ENCODE measurements at regions not wholly inside any gene's neighbourhood (a gene's known extent, or its start where the extent isn't known, plus 50 kb on each side); places are given as distances from the start of the nearest gene placed in this dataset.

DNA sequence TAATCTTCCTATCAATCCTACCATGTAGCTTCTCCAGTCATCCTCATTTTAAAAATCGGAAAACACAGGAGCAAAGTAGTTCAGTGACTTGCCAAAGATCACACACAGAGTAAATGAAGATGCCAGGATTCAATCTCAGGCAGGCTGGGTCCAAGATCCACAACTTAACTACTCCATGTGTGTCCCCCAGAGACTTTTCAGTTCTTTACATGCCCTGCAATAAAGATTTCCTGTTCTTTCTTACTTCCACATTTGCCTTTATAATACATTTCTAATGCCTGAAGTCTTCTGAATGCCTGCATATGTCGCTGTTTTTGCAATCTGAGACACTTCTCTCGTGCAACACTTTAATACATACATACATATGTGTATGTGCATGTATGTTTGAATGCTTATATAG lies 121.7 kb upstream of the MARCKS start:
- Mint-ChIP-seq H3K4me1 (peaks cover 7% of the 10 kb centered on the region), H3K27ac (no peak overlapping the region), H3K9me3 (no peaks in the 10 kb centered on the region), H3K36me3 (ENCODE audit: low read depth) (no peaks in the 10 kb centered on the region), H3K27me3 (peaks cover 5% of the 10 kb centered on the region), H3K4me3 (no peak overlapping the region)
- ATAC-seq (no peak), DNase-seq (no peak)

DNA sequence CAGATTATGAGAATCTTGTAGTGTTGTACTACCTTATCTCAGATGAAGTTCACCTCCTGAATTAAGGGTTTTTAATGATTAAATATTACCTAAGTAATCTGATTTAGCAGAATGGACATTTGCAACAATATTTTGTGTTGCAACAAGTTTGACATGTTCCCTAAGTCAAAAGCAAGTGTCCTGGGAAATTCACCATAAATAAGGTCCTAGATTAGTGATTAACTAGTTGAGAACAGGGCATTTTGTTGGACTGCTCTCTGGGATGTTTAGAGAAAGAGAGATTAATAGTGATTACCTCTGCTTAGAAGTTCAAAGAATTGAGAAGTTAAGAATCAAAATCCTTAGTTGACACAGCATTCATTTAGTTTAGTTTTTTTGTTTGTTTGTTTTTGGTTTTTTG lies 120.2 kb upstream of the MARCKS start:
- Mint-ChIP-seq H3K27me3 (peaks cover 3% of the 10 kb centered on the region), H3K9me3 (no peaks in the 10 kb centered on the region), H3K27ac (no peak overlapping the region), H3K4me3 (no peak overlapping the region), H3K36me3 (ENCODE audit: low read depth) (no peaks in the 10 kb centered on the region), H3K4me1 (peaks cover 7% of the 10 kb centered on the region)
- ATAC-seq (no peak), DNase-seq (no peak)

DNA sequence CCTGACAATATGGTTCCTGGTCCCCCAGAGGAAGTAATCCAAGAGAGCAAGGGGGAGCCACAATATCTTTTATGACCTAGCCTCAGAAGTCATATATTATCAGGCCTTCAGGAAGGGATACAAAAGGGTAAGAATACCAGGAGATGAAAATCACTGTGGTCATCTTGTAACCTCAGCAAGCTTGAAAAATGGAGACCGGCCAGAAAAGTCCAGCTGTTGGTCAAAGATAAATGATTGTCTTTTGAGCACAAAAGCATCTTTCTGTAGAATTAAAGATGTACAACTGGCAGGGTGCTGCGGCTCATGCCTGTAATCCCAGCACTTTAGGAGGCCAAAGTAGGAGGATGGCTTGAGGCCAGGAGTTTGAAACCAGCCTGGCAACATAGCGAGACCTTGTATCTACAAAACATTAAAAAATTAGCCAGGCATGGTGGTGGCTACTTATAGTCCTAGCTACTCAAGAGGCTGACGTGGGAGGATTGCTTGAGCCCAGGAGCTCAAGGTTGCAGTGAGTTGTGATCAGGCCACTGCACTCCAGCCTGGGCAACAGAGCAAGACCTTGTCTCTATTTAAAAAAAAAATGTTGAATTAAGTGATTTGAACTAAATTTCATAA lies 118.0 kb upstream of the MARCKS start:
- H3K27me3 Mint-ChIP-seq, result peaks cover 3% of the 10 kb centered on the region
- H3K4me1 Mint-ChIP-seq, result peaks cover 7% of the 10 kb centered on the region
- H3K4me3 Mint-ChIP-seq, result no peak overlapping the region
- no peaks in the 10 kb centered on the region for H3K36me3 Mint-ChIP-seq (ENCODE audit: low read depth)
- H3K9me3 Mint-ChIP-seq, result no peaks in the 10 kb centered on the region
- H3K27ac Mint-ChIP-seq, result no peak overlapping the region
- DNase-seq (no peak), ATAC-seq (no peak)

DNA sequence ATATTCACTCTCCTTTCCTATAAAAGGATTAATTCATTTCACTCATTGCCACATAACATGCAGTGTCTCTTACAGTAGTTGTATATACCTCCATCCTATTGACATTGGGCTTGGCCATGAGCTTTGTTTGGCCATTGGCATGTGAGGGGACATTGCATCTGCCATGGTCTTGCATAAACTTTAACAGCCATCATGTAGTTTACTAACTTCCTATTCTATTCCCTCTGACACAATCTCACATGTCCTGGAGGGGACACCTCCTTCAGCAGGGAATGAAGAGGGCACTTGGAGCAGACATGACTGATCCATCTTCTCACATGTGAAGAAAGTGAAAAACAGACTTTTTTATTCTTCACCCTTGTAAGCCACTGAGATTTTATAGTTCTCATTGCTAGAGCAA lies 115.5 kb upstream of the MARCKS start:
- no peak overlapping the region for H3K4me3 Mint-ChIP-seq
- ATAC-seq (no peak), DNase-seq (no peak)
- no peaks in the 10 kb centered on the region for H3K36me3 Mint-ChIP-seq (ENCODE audit: low read depth)
- H3K27ac Mint-ChIP-seq, result no peak overlapping the region
- no peaks in the 10 kb centered on the region for H3K9me3 Mint-ChIP-seq
- H3K27me3 Mint-ChIP-seq, result peaks cover 3% of the 10 kb centered on the region
- no peaks in the 10 kb centered on the region for H3K4me1 Mint-ChIP-seq

DNA sequence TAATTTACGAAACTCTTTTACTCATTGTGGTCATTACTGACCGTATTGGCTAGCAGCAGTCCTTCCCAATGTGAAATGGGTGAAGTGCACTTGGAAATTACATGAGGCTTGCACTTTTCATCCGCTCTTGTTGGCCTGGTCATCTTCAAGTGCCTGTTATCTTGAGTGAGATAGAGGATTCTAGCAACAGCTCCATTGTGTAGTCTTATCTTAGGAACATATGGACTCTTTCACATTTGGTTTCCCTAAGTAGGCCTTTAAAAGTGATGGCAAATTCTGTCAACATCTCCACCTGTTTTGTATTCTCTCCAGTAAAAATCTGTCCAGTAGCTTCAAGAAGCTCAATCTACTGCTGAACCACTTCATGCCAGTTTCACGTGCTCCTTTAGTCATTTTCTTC lies 114.8 kb upstream of the MARCKS start:
- Mint-ChIP-seq H3K27ac (no peak overlapping the region), H3K4me1 (no peaks in the 10 kb centered on the region)
- no peak for ATAC-seq

DNA sequence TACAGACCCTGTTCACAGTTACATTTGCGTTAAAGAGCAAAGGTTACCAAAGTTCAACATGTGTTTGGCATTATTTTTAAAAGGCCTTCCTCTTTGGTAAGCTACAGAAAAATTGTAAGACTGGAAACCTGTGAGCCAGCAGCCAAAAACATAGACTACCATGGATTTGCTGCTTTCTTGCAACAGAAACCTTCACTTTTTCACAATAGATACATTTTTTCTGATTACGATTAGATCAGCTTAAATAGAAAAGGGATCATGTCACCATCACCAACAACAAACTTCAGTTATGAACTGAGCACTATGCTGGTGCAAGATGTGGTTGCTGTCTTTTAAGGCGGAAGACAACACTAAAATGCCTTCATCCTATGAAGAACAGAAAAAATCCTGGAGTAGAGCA lies 112.3 kb upstream of the MARCKS start:
- H3K4me1 Mint-ChIP-seq, result no peaks in the 10 kb centered on the region
- H3K36me3 Mint-ChIP-seq (ENCODE audit: low read depth), result no peaks in the 10 kb centered on the region
- DNase-seq (no peak), ATAC-seq (no peak)
- no peaks in the 10 kb centered on the region for H3K27me3 Mint-ChIP-seq
- H3K9me3 Mint-ChIP-seq, result no peaks in the 10 kb centered on the region
- no peak overlapping the region for H3K4me3 Mint-ChIP-seq
- no peak overlapping the region for H3K27ac Mint-ChIP-seq

More for the DNA sequence above, 114.8 kb upstream of the MARCKS start:
- DNase-seq, result no peak
- H3K9me3 Mint-ChIP-seq, result no peaks in the 10 kb centered on the region
- no peak overlapping the region for H3K4me3 Mint-ChIP-seq
- H3K27me3 Mint-ChIP-seq, result peaks cover 3% of the 10 kb centered on the region
- no peaks in the 10 kb centered on the region for H3K36me3 Mint-ChIP-seq (ENCODE audit: low read depth)

DNA sequence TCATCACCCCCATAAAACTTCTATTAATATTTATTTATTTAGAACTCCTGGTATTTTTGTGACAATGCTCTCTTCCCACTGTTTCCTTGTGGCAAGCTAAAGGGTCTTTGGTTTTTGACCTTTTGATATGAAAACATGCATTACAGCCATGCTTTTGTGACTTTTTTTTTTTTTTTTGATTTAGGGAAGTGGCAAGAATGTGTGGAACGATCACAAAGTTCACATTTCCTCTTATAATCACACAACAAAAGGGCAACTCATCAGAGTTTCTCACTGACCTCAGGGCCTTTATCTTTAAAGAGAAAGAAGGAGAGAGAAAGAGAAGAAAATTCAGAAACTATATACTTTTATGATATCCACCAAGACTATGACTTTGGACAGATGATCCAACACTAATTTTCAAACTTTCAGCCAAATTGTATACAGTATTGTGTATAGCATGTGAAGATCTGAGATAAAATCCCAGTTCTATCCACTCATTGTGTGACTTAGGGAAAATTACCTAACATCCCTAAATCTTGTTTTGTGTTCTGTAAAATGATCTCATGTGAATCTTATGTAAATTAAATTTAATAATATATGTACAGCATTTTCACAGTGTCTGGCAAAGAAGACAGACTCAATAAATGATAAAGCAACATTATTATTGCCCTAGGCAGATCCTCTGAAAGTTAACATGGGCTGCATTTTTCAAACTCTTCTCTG lies 106.8 kb upstream of the MARCKS start:
- H3K27ac Mint-ChIP-seq, result no peak overlapping the region
- H3K4me3 Mint-ChIP-seq, result no peak overlapping the region
- no peaks in the 10 kb centered on the region for H3K36me3 Mint-ChIP-seq (ENCODE audit: low read depth)
- H3K9me3 Mint-ChIP-seq, result no peaks in the 10 kb centered on the region
- ATAC-seq, result no peak
- no peak for DNase-seq
- H3K27me3 Mint-ChIP-seq, result no peaks in the 10 kb centered on the region
- H3K4me1 Mint-ChIP-seq, result no peaks in the 10 kb centered on the region

DNA sequence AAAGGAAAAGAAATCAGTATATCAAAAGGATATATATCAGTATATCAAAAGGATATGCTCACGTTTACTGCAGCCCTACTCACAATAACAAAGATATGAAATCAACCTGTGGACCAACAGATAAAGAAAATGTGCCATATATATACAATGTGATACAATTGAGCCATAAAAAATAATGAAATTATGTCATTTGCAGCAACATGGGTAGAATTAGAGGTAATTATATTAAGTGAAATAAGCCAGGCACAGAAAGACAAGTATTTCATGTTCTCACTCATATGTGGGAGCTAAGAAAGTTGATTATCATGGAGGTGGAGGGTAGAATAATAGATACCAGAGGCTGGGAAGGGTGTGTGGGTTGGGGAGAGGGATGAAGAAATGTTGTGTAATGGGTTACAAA lies 102.9 kb upstream of the MARCKS start:
- Mint-ChIP-seq H3K27me3 (no peaks in the 10 kb centered on the region), H3K4me3 (no peak overlapping the region), H3K27ac (no peak overlapping the region), H3K4me1 (no peaks in the 10 kb centered on the region), H3K36me3 (ENCODE audit: low read depth) (no peaks in the 10 kb centered on the region), H3K9me3 (no peaks in the 10 kb centered on the region)
- DNase-seq, result no peak
- ATAC-seq, result no peak

DNA sequence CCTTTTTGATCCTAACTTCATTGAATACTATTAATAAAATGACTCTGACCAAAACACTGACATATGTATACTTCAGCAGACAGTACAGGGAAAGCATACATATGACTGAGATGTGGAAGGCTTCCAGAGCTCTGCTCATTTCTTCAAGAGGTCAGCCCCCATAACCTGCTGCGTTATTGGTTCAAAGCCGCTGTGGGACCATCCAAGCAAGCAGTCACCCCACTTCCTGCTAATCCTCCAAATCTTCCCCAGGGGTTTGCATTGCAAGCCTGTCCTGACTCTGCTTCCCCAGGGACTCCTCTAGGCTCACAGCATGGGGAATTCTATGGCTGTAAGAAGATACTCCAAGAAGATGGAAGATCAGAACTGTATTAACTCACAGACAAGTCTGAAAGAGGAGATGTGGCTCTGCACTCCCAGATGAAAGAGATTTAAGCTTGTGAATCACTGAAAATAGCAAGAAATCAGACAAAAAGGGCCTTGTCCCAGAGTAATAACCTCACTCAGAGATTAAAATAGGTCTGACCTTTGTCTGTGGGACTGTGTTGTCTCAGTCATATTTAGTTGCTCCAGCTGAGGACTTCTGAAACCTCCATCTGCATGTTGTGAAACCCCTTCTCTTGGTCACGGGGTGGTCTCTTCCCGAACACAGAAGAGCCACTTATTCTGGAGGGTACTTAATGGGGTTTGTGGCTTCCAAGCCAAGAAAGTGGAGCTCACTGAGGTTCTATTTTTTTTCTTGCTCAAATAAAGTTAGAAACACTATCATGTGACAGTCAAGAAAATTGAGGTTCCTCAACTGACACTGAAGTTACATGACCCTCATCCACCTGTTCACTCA lies 101.5 kb upstream of the MARCKS start:
- ATAC-seq (no peak), DNase-seq (no peak)
- Mint-ChIP-seq H3K9me3 (no peaks in the 10 kb centered on the region), H3K4me3 (no peak overlapping the region), H3K27me3 (no peaks in the 10 kb centered on the region), H3K4me1 (no peaks in the 10 kb centered on the region), H3K27ac (no peak overlapping the region), H3K36me3 (ENCODE audit: low read depth) (no peaks in the 10 kb centered on the region)

DNA sequence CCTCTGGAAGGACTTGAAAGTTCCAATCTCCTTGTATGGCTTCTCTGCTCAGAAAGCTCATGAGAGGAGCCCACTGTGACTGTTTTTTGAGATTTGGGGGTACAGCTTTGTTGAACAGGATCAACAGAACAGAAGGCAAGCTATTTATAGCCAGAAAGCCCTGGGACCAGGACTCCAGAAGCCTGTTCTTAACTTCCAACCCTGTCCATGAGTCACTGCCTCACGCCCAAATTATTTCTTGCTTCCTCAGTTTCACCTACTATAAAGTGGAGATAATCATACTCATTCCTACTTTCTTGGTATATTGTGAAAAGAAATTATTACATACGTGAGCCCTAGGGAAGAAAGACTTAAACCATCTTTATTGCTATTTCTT lies 100.9 kb upstream of the MARCKS start:
- Mint-ChIP-seq H3K27me3 (no peaks in the 10 kb centered on the region), H3K27ac (no peak overlapping the region), H3K4me3 (no peak overlapping the region), H3K36me3 (ENCODE audit: low read depth) (no peaks in the 10 kb centered on the region), H3K9me3 (no peaks in the 10 kb centered on the region), H3K4me1 (no peaks in the 10 kb centered on the region)
- ATAC-seq (no peak), DNase-seq (no peak)

DNA sequence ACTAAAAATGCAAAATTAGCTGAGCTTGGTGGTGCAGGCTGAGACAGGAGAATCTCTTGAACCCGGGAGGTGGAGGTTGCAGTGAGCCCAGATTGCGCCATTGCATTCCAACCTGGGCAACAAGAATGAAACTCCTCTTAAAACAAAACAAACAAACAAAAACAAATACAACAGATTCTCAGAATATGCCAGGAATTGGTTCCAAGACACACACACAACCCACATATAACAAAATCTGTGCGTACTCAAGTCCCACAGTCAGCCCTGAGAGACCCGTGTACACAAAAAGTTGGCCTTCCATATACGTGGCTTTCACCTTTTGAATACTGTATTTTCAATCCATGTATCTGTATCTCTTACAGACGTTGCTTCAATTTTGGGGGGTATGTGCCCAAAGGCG lies 98.9 kb upstream of the MARCKS start:
- Mint-ChIP-seq H3K4me1 (no peaks in the 10 kb centered on the region), H3K9me3 (no peaks in the 10 kb centered on the region), H3K27ac (no peak overlapping the region), H3K27me3 (no peaks in the 10 kb centered on the region), H3K4me3 (no peak overlapping the region), H3K36me3 (ENCODE audit: low read depth) (no peaks in the 10 kb centered on the region)
- DNase-seq (no peak), ATAC-seq (no peak)

DNA sequence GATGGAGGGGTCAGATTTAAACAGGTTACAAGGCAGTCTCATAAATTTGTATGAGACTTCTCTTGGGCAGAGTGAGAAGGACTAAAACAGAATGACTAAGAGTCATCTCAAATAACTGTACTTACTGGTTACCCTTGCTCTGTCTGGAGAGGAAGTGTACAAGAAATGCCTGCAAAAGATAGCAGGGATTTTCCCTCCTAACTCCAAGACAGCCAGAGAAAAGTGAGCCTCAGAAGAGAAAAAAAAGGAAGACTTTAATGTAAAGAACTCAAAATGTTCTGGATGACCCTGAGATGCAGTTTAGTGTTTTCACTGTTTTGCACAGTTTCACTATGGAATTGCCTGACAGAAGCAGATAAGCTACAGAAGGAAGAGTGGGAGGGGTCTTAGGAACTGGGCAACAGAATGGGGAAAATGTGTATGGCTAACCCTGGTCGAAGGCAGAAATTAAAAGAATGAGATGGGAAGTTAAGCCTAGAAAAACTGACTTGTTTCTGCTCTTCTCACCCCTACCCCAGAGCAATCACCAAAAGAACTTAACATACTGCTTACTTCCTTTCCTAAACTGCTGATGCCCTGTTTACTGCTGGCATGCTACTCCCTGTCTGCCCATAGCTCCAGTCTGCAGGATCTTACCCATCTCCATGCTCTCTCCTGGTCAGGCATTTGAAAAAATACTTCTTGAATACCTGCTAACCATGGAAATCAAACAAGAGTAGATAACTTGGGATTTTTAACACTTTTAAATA lies 98.1 kb upstream of the MARCKS start:
- DNase-seq (no peak), ATAC-seq (no peak)
- no peak overlapping the region for H3K4me3 Mint-ChIP-seq
- no peaks in the 10 kb centered on the region for H3K9me3 Mint-ChIP-seq
- H3K4me1 Mint-ChIP-seq, result peaks cover 3% of the 10 kb centered on the region
- no peaks in the 10 kb centered on the region for H3K36me3 Mint-ChIP-seq (ENCODE audit: low read depth)
- H3K27me3 Mint-ChIP-seq, result peaks cover 2% of the 10 kb centered on the region
- H3K27ac Mint-ChIP-seq, result no peak overlapping the region

DNA sequence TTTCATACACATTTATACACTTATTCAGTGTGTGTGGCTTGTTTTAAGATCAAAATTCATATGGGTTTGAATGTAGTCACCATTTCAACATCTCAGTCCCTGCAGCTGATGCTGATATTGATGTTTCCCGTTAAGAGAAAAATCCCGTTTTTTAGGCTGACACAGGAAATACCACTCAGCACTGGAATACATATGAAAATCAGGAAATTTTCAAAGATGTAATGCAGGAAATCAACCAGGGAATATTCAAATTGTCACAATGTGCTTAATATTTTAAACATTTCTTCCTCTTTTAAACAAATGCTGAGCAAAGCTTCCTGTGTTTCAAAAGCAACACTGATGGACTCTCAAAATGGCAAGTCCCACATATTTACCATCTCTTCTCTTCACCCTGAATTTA lies 94.5 kb upstream of the MARCKS start:
- Mint-ChIP-seq H3K27ac (no peak overlapping the region), H3K9me3 (no peaks in the 10 kb centered on the region), H3K36me3 (ENCODE audit: low read depth) (no peaks in the 10 kb centered on the region), H3K27me3 (peaks cover 3% of the 10 kb centered on the region), H3K4me1 (peaks cover 3% of the 10 kb centered on the region), H3K4me3 (no peak overlapping the region)
- ATAC-seq (no peak), DNase-seq (no peak)

DNA sequence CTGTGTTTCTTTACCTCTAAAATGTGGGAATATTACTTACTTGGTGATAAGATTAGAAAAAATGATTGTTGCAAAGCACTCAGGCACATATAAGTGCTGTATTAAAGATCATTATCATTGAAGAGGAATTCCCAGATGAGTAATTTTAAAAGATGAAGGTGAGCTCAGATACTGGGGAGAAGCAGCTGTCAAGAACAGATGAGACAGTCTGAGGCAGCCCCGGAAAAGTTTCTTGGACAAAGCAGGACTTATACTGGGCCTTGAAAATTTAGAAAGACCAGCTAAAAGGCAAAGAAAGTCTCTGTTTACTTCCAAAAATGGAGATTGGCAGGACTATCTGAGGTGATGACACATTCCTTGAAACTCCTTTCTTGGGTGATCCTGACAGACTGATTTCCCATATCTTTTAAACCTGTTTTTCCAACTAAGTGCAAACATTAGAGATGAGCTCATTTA lies 93.8 kb upstream of the MARCKS start:
- Mint-ChIP-seq H3K9me3 (no peaks in the 10 kb centered on the region), H3K4me1 (peaks cover 3% of the 10 kb centered on the region), H3K27ac (no peak overlapping the region), H3K36me3 (ENCODE audit: low read depth) (no peaks in the 10 kb centered on the region), H3K27me3 (peaks cover 3% of the 10 kb centered on the region), H3K4me3 (no peak overlapping the region)
- DNase-seq (no peak), ATAC-seq (no peak)
